ENCODE measurements at regions not wholly inside any gene's neighbourhood (a gene's known extent, or its start where the extent isn't known, plus 50 kb on each side); places are given as distances from the start of the nearest gene placed in this dataset.

- DNase-seq (ENCODE audit: low read depth) = no peak
Observed at GRCh38 chr2:2848621-2849333, 517.7 kb upstream of the MYT1L start.

DNA sequence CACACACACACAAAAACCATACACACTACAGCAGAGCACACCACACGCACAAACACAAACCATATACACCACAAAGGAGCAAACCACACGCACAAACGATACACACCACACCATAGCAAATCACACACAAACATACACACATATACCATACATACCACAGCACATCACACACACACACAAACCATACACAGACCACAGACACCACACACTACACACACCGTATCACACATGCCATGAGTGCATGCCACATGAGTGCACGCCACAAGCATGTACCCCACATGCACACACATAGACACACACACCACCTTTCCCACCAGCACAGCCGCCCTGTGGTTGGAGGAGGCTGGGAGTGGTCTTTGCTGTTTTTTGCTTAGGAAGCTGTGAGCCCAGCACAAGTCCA is 517.1 kb upstream of the MYT1L start:
- no peak for DNase-seq (ENCODE audit: low read depth)

DNA sequence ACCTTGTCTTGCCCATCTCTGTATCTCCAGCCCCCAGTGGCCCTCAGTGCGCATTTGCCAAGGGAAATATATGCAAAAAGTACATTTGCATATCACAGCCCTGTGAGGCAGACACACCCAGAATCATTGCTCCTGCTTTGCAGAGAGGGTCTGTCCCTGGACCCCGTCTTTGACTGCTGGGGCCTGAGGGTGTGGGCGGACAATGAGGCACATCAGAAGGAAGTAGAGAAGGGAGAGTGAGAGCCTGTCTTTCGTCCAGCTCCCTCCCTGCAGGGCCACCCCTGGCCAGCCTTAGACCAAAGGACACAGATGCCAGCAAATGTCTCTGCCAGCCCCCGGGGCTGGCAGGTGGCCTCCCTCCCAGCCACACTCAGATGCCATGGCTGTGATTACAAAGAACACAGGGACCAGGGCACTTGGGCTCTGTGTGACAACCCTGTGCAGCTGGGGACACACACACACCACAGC is 516.2 kb upstream of the MYT1L start:
- no peak for DNase-seq (ENCODE audit: low read depth)

DNA sequence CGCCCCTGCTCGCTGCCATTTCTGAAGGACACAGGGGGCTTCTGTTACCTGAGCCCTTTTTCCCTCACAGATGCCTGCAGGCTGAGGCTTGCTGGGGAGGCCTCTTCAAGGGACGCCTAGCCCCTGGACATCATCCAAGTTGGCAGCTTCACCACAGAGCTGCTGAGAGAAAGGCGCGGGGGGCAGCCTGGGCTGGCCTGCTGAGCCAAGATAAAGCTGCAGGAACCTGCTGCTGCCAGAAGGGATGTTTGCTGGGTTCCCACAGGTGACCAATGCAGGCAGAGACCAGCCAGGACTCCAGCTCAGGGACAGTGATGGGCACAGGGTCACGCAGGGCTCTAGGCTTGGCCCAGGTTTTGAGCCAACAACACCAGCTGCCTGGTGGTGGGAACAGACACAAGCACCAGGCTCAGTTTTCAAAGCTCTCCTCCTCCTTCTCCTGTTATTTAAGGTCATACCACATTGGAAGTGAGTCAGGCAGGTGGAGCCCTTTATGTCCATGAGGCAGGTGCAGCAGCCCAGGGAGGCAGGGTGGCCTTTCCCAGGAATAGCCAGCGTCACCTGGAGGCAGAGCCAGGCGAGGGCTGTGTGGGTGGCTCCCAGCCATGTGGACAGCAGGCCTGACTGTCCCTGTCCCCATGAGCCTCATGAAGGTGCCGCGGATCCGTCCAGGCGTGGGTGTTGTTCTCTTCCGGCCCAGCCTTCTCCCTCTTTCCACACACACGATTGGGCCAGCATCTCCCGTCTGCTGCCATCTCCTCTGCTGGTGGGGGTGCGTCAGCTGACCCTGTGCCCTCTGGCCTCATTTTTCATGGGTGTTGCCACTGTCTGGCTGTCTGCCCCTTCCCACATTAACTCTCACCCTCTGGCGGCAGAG is 515.5 kb upstream of the MYT1L start:
- DNase-seq (ENCODE audit: low read depth) = no peak

GRCh38 chr2:2845806-2846315 is 514.8 kb upstream of the MYT1L start:
- no peak for DNase-seq (ENCODE audit: low read depth)

DNA sequence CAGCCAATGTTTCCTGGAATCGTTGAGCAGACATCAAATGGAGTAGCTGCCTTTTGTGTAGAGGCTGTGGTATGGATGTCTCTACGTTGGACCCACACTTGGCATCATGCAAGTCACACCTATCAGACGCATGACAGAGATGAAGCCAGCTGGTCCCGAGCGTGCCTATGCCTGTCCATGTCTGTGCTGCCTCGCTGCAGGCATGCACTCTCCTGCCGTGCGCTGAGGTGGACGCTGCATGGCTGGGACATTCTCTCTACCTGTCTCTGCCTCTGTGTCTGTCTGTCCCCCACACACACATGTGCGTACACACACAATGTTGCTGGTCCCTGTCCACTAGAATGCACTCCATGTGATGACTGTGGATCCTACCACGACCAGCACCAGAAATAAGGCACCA is 514.2 kb upstream of the MYT1L start:
- no peak for DNase-seq (ENCODE audit: low read depth)

DNA sequence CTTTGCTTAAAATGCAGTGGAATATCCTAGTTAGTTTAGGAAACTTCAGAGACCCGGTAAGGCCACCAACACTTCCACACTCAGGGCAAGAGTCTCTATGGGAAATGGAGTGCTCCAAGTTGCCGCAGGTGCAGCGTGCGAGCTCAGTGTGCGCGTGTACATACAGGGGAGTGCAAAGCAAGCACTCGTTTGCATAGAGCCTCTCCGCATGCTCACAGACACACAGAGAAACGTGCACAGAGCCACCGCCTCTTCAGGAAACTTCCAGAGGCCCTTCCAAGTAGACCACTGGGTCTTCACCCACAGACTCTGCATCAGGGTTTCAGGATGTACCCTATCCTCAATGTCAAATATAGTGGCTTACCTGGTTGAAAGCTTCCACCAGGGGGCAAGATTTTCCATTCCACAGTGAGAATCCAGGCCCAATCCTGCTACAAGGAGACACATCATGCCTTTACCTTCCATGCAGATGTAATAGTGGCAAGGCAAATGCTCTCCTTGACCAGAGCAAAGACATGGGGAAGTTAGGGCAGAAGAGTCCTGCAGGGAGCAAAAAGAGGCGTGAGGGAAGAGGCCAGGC is 513.0 kb upstream of the MYT1L start:
- no peak for DNase-seq (ENCODE audit: low read depth)

DNA sequence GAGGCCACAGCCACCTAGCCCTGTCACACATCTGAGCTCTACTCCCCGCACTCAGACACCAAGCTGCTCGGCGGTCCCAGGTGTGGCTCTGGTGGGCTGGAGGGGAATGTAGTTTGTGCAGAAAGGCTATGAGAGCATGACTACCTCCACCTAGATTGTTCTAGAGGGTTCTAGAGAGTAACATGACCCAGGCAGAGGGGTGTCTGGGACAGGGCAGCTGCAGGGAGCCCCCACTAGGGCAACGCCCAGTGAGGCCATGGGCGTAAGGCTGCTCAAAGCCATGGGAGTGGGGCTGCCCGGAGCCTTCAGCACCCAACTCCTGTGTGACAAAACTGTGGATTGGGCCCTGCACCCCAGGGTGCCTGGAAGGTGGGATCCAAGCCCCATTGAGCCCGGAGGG is 511.4 kb upstream of the MYT1L start:
- no peak for DNase-seq (ENCODE audit: low read depth)

- no peak for DNase-seq (ENCODE audit: low read depth)
Observed at GRCh38 chr2:2840681-2841300, 509.7 kb upstream of the MYT1L start.

GRCh38 chr2:2839782-2840531 is 508.9 kb upstream of the MYT1L start:
- no peak for DNase-seq (ENCODE audit: low read depth)

- no peak for DNase-seq (ENCODE audit: low read depth)
Observed at GRCh38 chr2:2839393-2839781, 508.3 kb upstream of the MYT1L start.

DNA sequence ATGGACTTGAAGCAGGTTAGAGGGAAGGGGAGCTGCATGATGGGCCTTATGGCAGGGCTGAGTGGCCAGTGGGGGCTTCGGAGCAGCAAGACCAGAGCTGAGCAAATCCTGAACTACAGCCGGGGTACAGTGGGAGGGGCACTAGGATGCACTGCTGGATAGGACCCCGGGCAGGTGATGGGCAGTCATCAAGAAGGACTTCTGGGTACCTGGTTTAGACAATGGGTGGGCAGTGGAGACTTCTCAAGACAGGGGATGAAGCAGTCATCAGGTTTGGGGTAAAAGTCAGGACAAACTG is 507.4 kb upstream of the MYT1L start:
- DNase-seq (ENCODE audit: low read depth) = no peak

GRCh38 chr2:2837746-2838547 is 506.9 kb upstream of the MYT1L start:
- DNase-seq (ENCODE audit: low read depth) = no peak

DNA sequence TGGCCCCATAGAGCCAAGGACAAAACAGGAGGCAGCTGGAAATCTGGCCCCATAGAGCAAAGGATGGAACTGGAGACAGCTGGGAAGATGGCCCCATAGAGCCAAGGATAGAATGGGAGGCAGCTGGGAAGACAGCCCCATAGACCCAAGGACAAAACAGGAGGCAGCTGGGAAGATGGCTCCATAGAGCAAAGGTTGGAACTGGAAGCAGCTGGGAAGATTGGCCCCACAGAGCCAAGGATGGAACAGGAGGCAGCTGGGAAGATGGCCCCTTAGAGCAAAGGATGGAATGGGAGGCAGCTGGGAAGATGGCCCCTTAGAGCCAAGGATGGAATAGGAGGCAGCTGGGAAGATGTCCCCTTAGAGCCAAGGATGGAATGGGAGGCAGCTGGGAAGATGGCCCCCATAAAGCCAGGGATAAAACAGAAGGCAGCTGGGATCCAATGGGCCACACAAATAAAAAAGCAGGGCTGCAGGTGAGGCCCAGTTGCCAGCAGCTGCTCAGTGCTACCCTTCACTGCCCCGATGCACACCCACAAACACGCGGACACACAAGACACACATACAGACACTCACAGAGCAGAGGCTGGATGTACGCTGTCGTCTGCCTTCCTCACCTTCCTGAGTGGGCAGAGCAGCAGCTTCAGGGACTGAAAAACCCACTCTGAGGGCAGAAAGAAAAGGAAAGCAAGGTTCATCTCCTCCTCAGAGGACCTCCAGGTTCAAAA is 505.4 kb upstream of the MYT1L start:
- no peak for DNase-seq (ENCODE audit: low read depth)

DNA sequence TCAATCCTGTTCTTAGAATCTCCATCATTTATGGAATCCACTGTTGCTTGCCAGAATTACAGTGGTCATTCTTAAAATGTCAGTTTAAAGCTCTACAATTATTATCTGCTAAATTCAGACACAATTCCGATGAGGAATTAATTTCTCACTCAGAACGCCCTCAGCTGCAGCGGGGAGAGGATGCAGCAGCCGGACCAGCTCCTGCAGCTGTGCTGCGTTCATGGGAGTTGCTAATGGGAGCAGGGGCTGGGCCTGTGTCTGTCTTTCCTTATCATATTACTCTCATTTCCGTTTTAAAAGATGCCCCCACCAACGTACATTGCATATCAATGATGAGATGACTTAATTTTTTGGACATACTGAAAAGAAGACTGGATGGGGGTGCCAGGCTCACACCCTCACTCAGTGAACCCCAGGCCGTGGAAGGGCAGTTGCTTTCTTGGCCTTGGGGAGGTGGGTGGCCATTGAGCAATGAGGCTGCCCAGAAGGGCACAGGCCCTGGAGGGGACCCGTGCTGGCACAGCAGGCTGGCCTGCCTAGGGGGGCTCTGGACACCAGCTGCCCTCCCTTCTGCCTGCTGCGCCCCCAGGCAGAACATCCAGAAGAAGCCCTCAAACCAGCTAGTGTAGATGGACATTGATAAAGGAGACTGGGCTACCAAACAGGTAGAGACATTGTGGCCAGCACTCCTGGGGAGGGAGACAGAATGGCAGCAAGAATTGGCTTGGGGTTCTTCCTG is 503.6 kb upstream of the MYT1L start:
- no peak for DNase-seq (ENCODE audit: low read depth)

DNA sequence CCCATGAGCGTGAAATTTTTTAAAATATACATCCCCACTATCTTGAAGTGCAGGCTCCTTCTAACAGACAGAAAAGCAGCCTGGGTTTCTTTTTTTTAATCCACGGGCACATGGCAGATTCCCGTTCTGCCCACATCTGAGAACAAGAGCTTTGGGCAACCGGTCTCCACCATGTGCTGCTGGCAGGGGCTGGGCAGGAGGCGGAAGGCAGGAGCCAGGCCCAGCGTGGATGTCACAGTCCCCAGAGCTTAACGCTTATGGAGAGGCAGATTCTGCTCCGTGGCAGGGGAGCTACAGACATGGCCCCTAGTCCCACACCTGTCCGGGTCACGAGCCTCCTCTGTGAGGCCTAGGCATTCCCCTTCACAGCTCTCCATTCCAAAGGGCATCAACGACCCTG is 503.0 kb upstream of the MYT1L start:
- DNase-seq (ENCODE audit: low read depth) = no peak

DNA sequence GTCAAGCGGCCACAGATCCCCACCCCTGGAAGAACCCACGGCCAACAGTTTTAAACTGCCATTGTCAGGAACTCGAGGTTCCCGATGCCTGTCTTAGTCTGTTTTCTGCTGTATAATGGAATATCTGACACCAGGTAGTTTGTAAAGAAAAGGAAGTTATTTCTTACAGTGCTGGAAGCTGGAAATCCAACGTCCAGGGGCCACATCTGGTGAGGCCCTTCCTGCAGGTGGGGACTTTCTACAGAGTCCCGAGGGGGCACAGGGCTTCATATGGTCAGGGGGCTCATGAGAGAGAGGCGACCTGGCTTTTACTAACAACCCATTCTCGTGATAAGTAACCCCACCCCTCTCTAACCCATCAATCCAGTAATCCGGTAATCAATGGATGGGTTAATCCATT is 501.6 kb upstream of the MYT1L start:
- no peak for DNase-seq (ENCODE audit: low read depth)

DNA sequence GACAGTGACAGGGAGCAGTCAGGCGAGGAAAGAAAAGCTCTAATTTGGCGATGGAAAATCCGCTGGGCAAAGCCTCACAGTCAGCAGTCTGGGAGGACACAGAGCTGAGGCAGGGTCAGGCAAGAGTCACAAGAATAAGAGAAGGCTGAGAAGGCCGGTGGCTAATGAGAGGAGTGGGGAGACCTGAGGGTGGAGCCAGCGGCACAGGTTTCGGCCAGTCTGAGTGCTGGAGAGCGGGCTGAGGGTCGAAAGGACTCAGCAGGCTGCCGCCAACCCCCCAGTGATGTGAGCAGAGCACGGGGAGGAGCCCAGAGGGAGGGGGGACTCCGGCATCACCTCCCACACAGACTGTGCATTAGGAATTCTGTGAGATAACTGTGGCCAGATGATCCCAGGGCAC is 500.6 kb upstream of the MYT1L start:
- DNase-seq (ENCODE audit: low read depth) = no peak

DNA sequence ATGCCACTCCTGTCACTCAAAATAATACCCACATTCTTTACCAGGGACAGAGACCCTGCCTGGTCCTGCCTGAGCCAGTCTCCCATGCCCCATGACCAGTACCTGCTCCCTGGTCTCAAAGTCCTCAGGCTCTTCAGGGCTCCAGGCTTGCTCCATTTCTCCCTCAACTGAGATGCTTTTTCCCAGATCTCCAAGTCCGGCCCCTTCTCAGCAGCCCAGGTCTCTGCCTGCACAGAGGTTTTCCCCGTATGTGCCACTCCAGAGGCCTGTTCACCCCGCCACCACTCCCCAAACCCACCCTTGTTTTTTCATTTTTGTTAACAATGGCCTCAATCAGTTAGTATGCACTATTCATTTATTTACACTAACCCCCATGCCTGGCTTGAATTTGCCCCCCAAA is 499.5 kb upstream of the MYT1L start:
- DNase-seq (ENCODE audit: low read depth) = no peak
